ENCODE measurements at regions not wholly inside any gene's neighbourhood (a gene's known extent, or its start where the extent isn't known, plus 50 kb on each side); places are given as distances from the start of the nearest gene placed in this dataset.
"Not testable (repeated sequence)": the region's sequence is repeated elsewhere in the genome, so short reads cannot be mapped to it uniquely, and the experiment has no call there.

GRCh38 chr14:37824939-37825712 is 229.7 kb downstream of the TTC6 start:
- DNase-seq (ENCODE audit: low read depth) = no peak
- no peak for TF ChIP-seq CTCF (IDR thresholded peaks at IDR 0.05; ENCODE audit: control insufficient read depth, insufficient read depth, low read depth, low read length, missing control alignments)
- H3K4me3 ChIP-seq (ENCODE audit: control insufficient read depth, low read depth, low read length) = no peak overlapping the region

DNA sequence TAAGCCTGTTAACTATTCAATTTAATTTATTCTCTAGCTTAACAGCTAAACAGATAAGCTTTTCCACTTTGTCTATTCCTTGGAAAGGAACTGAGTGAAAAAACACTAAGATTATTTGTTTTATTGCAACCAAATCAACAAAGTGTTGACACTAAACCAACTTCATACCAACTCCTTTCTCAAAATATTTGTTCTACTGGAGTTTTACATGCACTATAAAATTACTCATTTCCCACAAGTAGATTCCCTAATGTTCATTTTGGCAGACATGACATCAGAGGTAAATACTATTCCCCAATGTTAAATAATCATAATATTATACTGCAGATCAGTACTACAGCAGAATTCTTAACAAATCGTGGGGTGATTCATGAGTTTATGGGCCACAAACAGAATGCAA is 231.4 kb downstream of the TTC6 start:
- H3K4me3 ChIP-seq (ENCODE audit: control insufficient read depth, low read depth, low read length) = no peak overlapping the region
- DNase-seq (ENCODE audit: low read depth) = no peak
- TF ChIP-seq CTCF (IDR thresholded peaks at IDR 0.05; ENCODE audit: control insufficient read depth, insufficient read depth, low read depth, low read length, missing control alignments) = no peak

GRCh38 chr14:37830271-37830670 is 234.8 kb downstream of the TTC6 start:
- TF ChIP-seq CTCF (IDR thresholded peaks at IDR 0.05; ENCODE audit: control insufficient read depth, insufficient read depth, low read depth, low read length, missing control alignments) = no peak
- DNase-seq (ENCODE audit: low read depth) = no peak
- no peak overlapping the region for H3K4me3 ChIP-seq (ENCODE audit: control insufficient read depth, low read depth, low read length)

- no peak overlapping the region for H3K4me3 ChIP-seq (ENCODE audit: control insufficient read depth, low read depth, low read length)
- TF ChIP-seq CTCF (IDR thresholded peaks at IDR 0.05; ENCODE audit: control insufficient read depth, insufficient read depth, low read depth, low read length, missing control alignments) = no peak
- no peak for DNase-seq (ENCODE audit: low read depth)
Measured at GRCh38 chr14:37834275-37834674, 238.8 kb downstream of the TTC6 start.

DNA sequence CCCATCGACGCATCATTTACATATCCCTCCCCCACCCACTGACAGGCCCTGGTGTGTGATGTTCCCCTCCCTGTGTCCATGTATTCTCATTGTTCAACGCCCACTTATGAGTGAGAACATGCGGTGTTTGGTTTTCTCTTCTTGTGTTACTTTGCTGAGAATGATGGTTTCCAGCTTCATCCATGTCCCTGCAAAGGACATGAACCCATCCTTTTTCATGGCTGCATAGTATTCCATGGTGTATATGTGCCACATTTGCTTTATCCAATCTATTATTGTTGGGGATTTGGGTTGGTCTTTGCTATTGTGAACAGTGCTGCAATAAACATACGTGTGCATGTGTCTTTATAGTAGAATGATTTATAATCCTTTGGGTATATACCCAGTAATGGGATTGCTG is 243.3 kb downstream of the TTC6 start:
- not testable (repeated sequence) for H3K4me3 ChIP-seq (ENCODE audit: control insufficient read depth, low read depth, low read length); DNase-seq (ENCODE audit: low read depth)

GRCh38 chr14:37841039-37841438 is 245.6 kb downstream of the TTC6 start:
- not testable (repeated sequence) for H3K4me3 ChIP-seq (ENCODE audit: control insufficient read depth, low read depth, low read length); DNase-seq (ENCODE audit: low read depth)

- H3K4me3 ChIP-seq (ENCODE audit: control insufficient read depth, low read depth, low read length) = no peak overlapping the region
- no peak for DNase-seq (ENCODE audit: low read depth)
- no peak for TF ChIP-seq CTCF (IDR thresholded peaks at IDR 0.05; ENCODE audit: control insufficient read depth, insufficient read depth, low read depth, low read length, missing control alignments)
Measured at GRCh38 chr14:37842106-37842505, 246.7 kb downstream of the TTC6 start.
